Endothelial cell of umbilical vein (primary cell): ENCODE measurements at regions not wholly inside any gene's neighbourhood (a gene's known extent, or its start where the extent isn't known, plus 50 kb on each side); places are given as distances from the start of the nearest gene placed in this dataset.

ENCODE experiments used
- BruUV-seq: library from RNA; stranded (reverse); fragments of 400-500 nt; replicated peaks from 2 replicates; lab custom pipeline; 2021; lab: Mats Ljungman, UMichigan
- CTCF ChIA-PET: fragments of 300-600, 350-600 bp; sonication (Branson Sonifier 250); formaldehyde crosslinking; loops from one replicate; lab custom pipeline; 2021; ENCODE audit warnings: antibody characterized with exemption, inconsistent platforms; lab: Charles Lee
- POLR2A ChIA-PET: fragments of 300-600, 350-600 bp; sonication (Branson Sonifier 250); formaldehyde crosslinking; loops from one replicate; lab custom pipeline; 2021; ENCODE audit warnings: antibody characterized with exemption, inconsistent platforms; lab: Charles Lee
- DNase-seq: peaks from one replicate; pipeline ENCODE4 v3.0.0-alpha.2; 2011; ENCODE audit warnings: low read depth, low spot score
- FAIRE-seq: peaks from 2 replicates; lab custom pipeline; 2011; peaks lifted over from hg19 to GRCh38; lab: Jason Lieb, UNC
- H2AFZ ChIP-seq: 2 replicates; pipeline ENCODE4 v1.6.0; 2012; ENCODE audit warnings: low read depth, low read length, control low read depth, inconsistent platforms
- H3K27ac ChIP-seq: 2 replicates; pipeline ENCODE4 v1.5.1; 2011; ENCODE audit warnings: low read depth, mild to moderate bottlenecking, control low read depth, low read length, moderate library complexity; ENCODE audit not compliant: insufficient read depth
- H3K27me3 ChIP-seq, 2 experiments: 2 replicates each; pipeline versions ENCODE4 v1.6.0 to v1.6.1; 2011; ENCODE audit warnings: low read length in 2 of 2, mixed read lengths in 1 of 2; ENCODE audit not compliant: control insufficient read depth in 2 of 2, insufficient read depth in 2 of 2
- H3K36me3 ChIP-seq, 2 experiments: 2 replicates in 1 of 2; 3 replicates in 1 of 2; pipeline ENCODE4 v1.5.1; 2011; ENCODE audit warnings: low read length in 2 of 2, mild to moderate bottlenecking in 1 of 2, moderate library complexity in 1 of 2; ENCODE audit not compliant: control insufficient read depth in 2 of 2, insufficient read depth in 2 of 2; ENCODE audit errors: extremely low read depth in 1 of 2
- H3K4me1 ChIP-seq: 3 replicates; pipeline ENCODE4 v1.5.1; 2011; ENCODE audit warnings: mild to moderate bottlenecking, low read length; ENCODE audit not compliant: control insufficient read depth, insufficient read depth; ENCODE audit errors: extremely low read depth
- H3K4me2 ChIP-seq: 2 replicates; pipeline ENCODE4 v1.6.1; 2011; ENCODE audit warnings: low read length, control low read depth, mixed read lengths; ENCODE audit not compliant: insufficient read depth
- H3K4me3 ChIP-seq, 3 experiments: fragments of 200-600 bp in 1 of 3; sonication (generic), shearing (Covaris generic) in 1 of 3; replicated peaks in 1 of 3; 2 replicates each; pipeline ENCODE4 v1.5.1; 2011 to 2016; ENCODE audit warnings: control low read depth in 3 of 3, low read length in 3 of 3, mild to moderate bottlenecking in 2 of 3, inconsistent platforms in 1 of 3, low read depth in 1 of 3, moderate library complexity in 1 of 3; ENCODE audit not compliant: insufficient read depth in 1 of 3
- H3K79me2 ChIP-seq: 2 replicates; pipeline ENCODE4 v1.6.0; 2012; ENCODE audit warnings: low read length, inconsistent platforms; ENCODE audit not compliant: control insufficient read depth, insufficient read depth
- H3K9ac ChIP-seq: replicated peaks from 2 replicates; pipeline ENCODE3; 2011; ENCODE audit warnings: low read length, control low read depth; ENCODE audit not compliant: insufficient read depth; ENCODE audit errors: extremely low read depth
- H3K9me1 ChIP-seq: replicated peaks from 3 replicates; pipeline ENCODE4 v1.6.0; 2011; ENCODE audit warnings: mild to moderate bottlenecking, low read length; ENCODE audit not compliant: control insufficient read depth, insufficient read depth; ENCODE audit errors: extremely low read depth
- H3K9me3 ChIP-seq: replicated peaks from 2 replicates; pipeline ENCODE4 v1.5.1; 2012; ENCODE audit warnings: low read length, inconsistent platforms; ENCODE audit not compliant: control insufficient read depth, insufficient read depth
- H4K20me1 ChIP-seq: replicated peaks from 2 replicates; pipeline ENCODE3; 2011; ENCODE audit warnings: mild to moderate bottlenecking, low read length; ENCODE audit not compliant: control insufficient read depth, insufficient read depth; ENCODE audit errors: extremely low read depth
- CTCF ChIP-seq, 2 donors: IDR thresholded peaks; 1 replicate in 1 of 2; 2 replicates in 1 of 2; pipeline ENCODE4 v1.5.1; 2011; ENCODE audit warnings: low read length in 2 of 2, mild to moderate bottlenecking in 2 of 2, moderate library complexity in 2 of 2, control low read depth in 1 of 2, inconsistent platforms in 1 of 2, low read depth in 1 of 2; ENCODE audit not compliant: insufficient read depth in 1 of 2; ENCODE audit errors: extremely low read depth in 1 of 2
- EZH2 ChIP-seq: IDR thresholded peaks from 2 replicates; pipeline ENCODE4 v1.6.1; 2012; ENCODE audit warnings: borderline replicate concordance, low read depth, mild to moderate bottlenecking, moderate library complexity, low read length, inconsistent platforms; ENCODE audit not compliant: severe bottlenecking
- FOS ChIP-seq: IDR thresholded peaks from 2 replicates; pipeline ENCODE4 v1.6.1; 2011; ENCODE audit warnings: mild to moderate bottlenecking, low read length, moderate library complexity, borderline replicate concordance; ENCODE audit not compliant: insufficient read depth
- GATA2 ChIP-seq: IDR thresholded peaks from 2 replicates; pipeline ENCODE4 v1.7.0; 2011; ENCODE audit warnings: low read depth, mild to moderate bottlenecking, moderate library complexity, mixed read lengths, low read length; ENCODE audit not compliant: insufficient read length, insufficient read depth
- JUN ChIP-seq: IDR thresholded peaks from 2 replicates; pipeline ENCODE4 v1.6.1; 2011; ENCODE audit warnings: borderline replicate concordance, low read depth; ENCODE audit not compliant: insufficient read length, insufficient read depth
- MYC ChIP-seq: IDR thresholded peaks from one replicate; pipeline ENCODE4 v1.6.1; 2011; ENCODE audit warnings: mild to moderate bottlenecking, low read depth, low read length
- POLR2A ChIP-seq: IDR thresholded peaks from 2 replicates; pipeline ENCODE4 v1.6.1; 2012; ENCODE audit warnings: low read depth, mild to moderate bottlenecking, control low read depth, low read length
- POLR2AphosphoS5 ChIP-seq: IDR thresholded peaks from 2 replicates; pipeline ENCODE4 v1.6.1; 2012; ENCODE audit warnings: low read depth, mild to moderate bottlenecking, control low read depth, low read length, moderate library complexity; ENCODE audit not compliant: insufficient read depth
- dilution Hi-C: fragments of 300-500 bp; cut with MboI; formaldehyde crosslinking; loops from one replicate; pipeline ENCODE4 v1.15.0; 2019; ENCODE audit warnings: low sequenced_read_pairs; ENCODE audit not compliant: extremely low pct_ligation_motif_present
- intact Hi-C: fragments of 100-400 bp; cut with micrococcal nuclease; formaldehyde crosslinking; loops from one replicate; pipeline ENCODE4 v1.10.0; 2022
- TF ChIP-seq, protein P1 (sequence below): IDR thresholded peaks from 2 replicates; pipeline ENCODE4 v1.6.1; 2011; ENCODE audit not compliant: insufficient read depth, insufficient read length

DNA sequence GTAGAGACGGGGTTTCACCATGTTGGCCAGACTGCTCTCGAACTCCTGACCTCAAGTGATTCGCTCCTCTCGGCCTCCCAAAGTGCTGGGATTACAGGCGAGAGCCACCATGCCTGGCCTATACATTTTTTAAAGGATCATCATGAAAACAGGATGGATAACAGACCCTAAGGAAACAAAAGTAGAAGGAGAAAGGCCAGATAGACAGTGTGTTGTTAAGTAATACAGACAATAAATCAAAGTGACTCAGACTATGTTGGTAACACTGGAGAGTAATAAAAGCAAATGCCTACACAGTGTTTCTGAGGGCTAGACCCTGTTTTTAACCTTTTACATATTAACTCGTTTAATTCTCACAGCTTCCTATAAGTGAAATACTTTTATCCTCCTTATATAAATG, 133.8 kb upstream of the MCTP2 start:
- no peaks in the 10 kb centered on the region for H3K27me3 ChIP-seq
- no peaks in the 10 kb centered on the region for H3K4me1 ChIP-seq
- H4K20me1 ChIP-seq, result no peaks in the 10 kb centered on the region
- H3K27ac ChIP-seq, result no peak overlapping the region
- DNase-seq (no peak), FAIRE-seq (no peak)
- no peak overlapping the region for H2AFZ ChIP-seq
- intact Hi-C loops, result no loop called here
- no TSS peak for BruUV-seq
- dilution Hi-C loops, result no loop called here
- TF ChIP-seq POLR2AphosphoS5, result no peak
- TF ChIP-seq POLR2A, result no peak
- no peak for TF ChIP-seq FOS
- TF ChIP-seq CTCF (IDR thresholded peaks at IDR 0.05; ENCODE audit: extremely low read depth in 1 of 2, insufficient read depth in 1 of 2, low read depth in 1 of 2, low read length in 2 of 2), result no peak
- no peak for TF ChIP-seq MYC
- TF ChIP-seq JUN, result no peak
- TF ChIP-seq GATA2, result no peak
- TF ChIP-seq, protein P1, sequence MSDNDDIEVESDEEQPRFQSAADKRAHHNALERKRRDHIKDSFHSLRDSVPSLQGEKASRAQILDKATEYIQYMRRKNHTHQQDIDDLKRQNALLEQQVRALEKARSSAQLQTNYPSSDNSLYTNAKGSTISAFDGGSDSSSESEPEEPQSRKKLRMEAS, result no peak
- no peak for TF ChIP-seq EZH2
- POLR2A ChIA-PET, result no interaction called here
- H3K36me3 ChIP-seq, result no peaks in the 10 kb centered on the region
- H3K9ac ChIP-seq, result no peak overlapping the region
- no peaks in the 10 kb centered on the region for H3K9me1 ChIP-seq
- H3K9me3 ChIP-seq, result no peaks in the 10 kb centered on the region
- CTCF ChIA-PET, result no interaction called here
- H3K4me3 ChIP-seq, result no peak overlapping the region
- H3K79me2 ChIP-seq, result no peaks in the 10 kb centered on the region
- no peak overlapping the region for H3K4me2 ChIP-seq
